ENCODE measurements at regions not wholly inside any gene's neighbourhood (a gene's known extent, or its start where the extent isn't known, plus 50 kb on each side); places are given as distances from the start of the nearest gene placed in this dataset.

DNA sequence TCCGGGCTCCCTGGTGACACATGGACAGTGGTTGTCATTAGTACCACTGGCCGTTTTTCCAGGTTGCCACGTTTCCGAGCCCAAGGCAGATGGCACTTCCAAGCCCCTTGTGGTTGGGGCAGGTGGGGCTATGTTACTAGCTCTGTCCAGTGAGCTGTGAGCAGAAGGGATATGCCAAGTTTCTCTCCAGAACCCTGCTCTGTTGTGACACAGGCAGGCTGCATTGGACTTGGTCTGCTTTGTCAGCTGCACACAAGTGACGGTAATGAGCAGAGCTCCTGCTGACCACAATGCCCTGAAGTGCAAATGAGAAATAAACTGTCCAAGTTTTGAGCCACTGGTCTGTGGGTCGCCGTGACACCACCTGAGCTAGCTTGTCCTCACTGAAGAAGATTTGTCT lies 118.8 kb downstream of the GYPC start:
- no peak overlapping the region for H3K9ac ChIP-seq (ENCODE audit: low read length in 3 of 3)
- intact Hi-C loops (cut with DNase I): loop anchor here (5.0 kb wide), 1 partner anchor 247 kb away; no protein-coding TSS in a partner anchor

DNA sequence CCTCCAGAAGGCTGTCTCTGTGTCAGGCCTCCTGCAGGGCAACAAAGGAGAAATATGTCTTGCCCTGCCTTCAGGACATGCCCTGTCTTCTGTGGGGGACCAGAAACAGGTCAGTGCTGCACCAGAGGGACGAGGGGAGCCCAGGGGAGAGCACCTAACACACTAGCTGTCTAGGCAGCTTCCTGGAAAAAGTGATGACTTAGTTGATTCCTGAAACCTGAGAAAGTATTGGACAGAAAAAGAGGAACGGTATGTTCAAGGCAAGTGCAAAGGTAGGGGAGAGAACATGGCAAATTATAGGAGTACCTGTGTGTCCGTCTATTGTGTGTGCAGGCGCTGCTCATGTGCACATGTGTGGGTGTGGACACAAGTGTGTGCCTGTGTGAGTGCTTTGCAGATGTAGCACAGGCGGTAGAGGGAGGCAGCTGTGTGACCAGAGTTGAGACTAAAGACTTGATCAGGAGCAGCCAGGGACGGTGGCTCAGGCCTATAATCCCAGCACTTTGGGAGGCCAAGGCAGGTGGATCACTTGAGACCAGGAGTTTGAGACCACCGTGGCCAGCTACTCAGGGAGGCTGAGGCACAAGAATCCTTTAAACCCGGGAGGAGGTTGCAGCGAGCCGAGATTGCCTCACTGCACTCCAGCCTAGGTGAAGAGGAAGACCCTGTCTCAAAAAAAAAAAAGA lies 119.5 kb downstream of the GYPC start:
- intact Hi-C loops (cut with DNase I): loop anchor here (5.0 kb wide), 1 partner anchor 248 kb away; no protein-coding TSS in a partner anchor
- Histone ChIP-seq H3K9ac (ENCODE audit: low read length in 3 of 3) (no peak overlapping the region), H3K36me3 (ENCODE audit: control insufficient read depth in 2 of 3, insufficient read depth in 3 of 3, low read length in 3 of 3) (no peaks in the 10 kb centered on the region), H3K4me1 (ENCODE audit: control insufficient read depth in 2 of 3, insufficient read depth in 2 of 3, low read depth in 1 of 3, low read length in 3 of 3) (no peaks in the 10 kb centered on the region), H3K4me3 (ENCODE audit: low read length in 3 of 3) (no peak overlapping the region), H3K9me3 (ENCODE audit: control insufficient read depth in 2 of 3, insufficient read depth in 1 of 3, low read length in 3 of 3) (no peaks in the 10 kb centered on the region), H3K27me3 (ENCODE audit: control insufficient read depth, insufficient read depth, low read length) (no peaks in the 10 kb centered on the region), H3K27ac (ENCODE audit: low read depth in 2 of 2, low read length in 2 of 2) (no peak overlapping the region)
- DNase-seq (peak in 1 of 5 donors; percentile 37), FAIRE-seq (no peak)
- TF ChIP-seq CTCF (IDR thresholded peaks at IDR 0.05; ENCODE audit: borderline replicate concordance, extremely low read depth, insufficient read depth): no peak

More for the DNA sequence above, 118.8 kb downstream of the GYPC start:
- no peaks in the 10 kb centered on the region for H3K9me3 ChIP-seq (ENCODE audit: control insufficient read depth in 2 of 3, insufficient read depth in 1 of 3, low read length in 3 of 3)
- no peak overlapping the region for H3K27ac ChIP-seq (ENCODE audit: low read depth in 2 of 2, low read length in 2 of 2)
- no peak for FAIRE-seq
- TF ChIP-seq CTCF (IDR thresholded peaks at IDR 0.05; ENCODE audit: borderline replicate concordance, extremely low read depth, insufficient read depth): no peak
- no peaks in the 10 kb centered on the region for H3K27me3 ChIP-seq (ENCODE audit: control insufficient read depth, insufficient read depth, low read length)
- peak in 1 of 5 donors; percentile 26 for DNase-seq
- H3K4me1 ChIP-seq (ENCODE audit: control insufficient read depth in 2 of 3, insufficient read depth in 2 of 3, low read depth in 1 of 3, low read length in 3 of 3): no peaks in the 10 kb centered on the region
- no peaks in the 10 kb centered on the region for H3K36me3 ChIP-seq (ENCODE audit: control insufficient read depth in 2 of 3, insufficient read depth in 3 of 3, low read length in 3 of 3)
- H3K4me3 ChIP-seq (ENCODE audit: low read length in 3 of 3): no peak overlapping the region

- DNase-seq (peak in 2 of 5 donors; percentile 23 to 70), FAIRE-seq (no peak)
- Histone ChIP-seq H3K36me3 (ENCODE audit: control insufficient read depth in 2 of 3, insufficient read depth in 3 of 3, low read length in 3 of 3) (no peaks in the 10 kb centered on the region), H3K9me3 (ENCODE audit: control insufficient read depth in 2 of 3, insufficient read depth in 1 of 3, low read length in 3 of 3) (no peaks in the 10 kb centered on the region), H3K4me3 (ENCODE audit: low read length in 3 of 3) (no peak overlapping the region), H3K27me3 (ENCODE audit: control insufficient read depth, insufficient read depth, low read length) (no peaks in the 10 kb centered on the region), H3K27ac (ENCODE audit: low read depth in 2 of 2, low read length in 2 of 2) (no peak overlapping the region), H3K9ac (ENCODE audit: low read length in 3 of 3) (no peak overlapping the region), H3K4me1 (ENCODE audit: control insufficient read depth in 2 of 3, insufficient read depth in 2 of 3, low read depth in 1 of 3, low read length in 3 of 3) (no peaks in the 10 kb centered on the region)
- TF ChIP-seq CTCF (IDR thresholded peaks at IDR 0.05; ENCODE audit: borderline replicate concordance, extremely low read depth, insufficient read depth): no peak
- intact Hi-C loops (cut with DNase I): loop anchor here (5.0 kb wide), 1 partner anchor 249 kb away; no protein-coding TSS in a partner anchor
Measured at GRCh38 chr2:126776255-126776654, 120.3 kb downstream of the GYPC start.
